ENCODE measurements at regions not wholly inside any gene's neighbourhood (a gene's known extent, or its start where the extent isn't known, plus 50 kb on each side); places are given as distances from the start of the nearest gene placed in this dataset.

GRCh38 chr13:79812070-79812850 lies 331.3 kb downstream of the NDFIP2 start:
- Histone ChIP-seq H3K27me3 (no peaks in the 10 kb centered on the region), H3K4me1 (no peaks in the 10 kb centered on the region), H3K4me3 (no peak overlapping the region), H3K36me3 (no peaks in the 10 kb centered on the region), H3K9me3 (no peaks in the 10 kb centered on the region), H3K27ac (no peak overlapping the region)
- DNase-seq (no peak), ATAC-seq (ENCODE audit: low FRiP score in 2 of 2) (peak in 1 of 2 donors; percentile 49)
- TF ChIP-seq CTCF (IDR thresholded peaks at IDR 0.05) (no peak), EP300 (IDR thresholded peaks at IDR 0.05) (no peak), POLR2A (IDR thresholded peaks at IDR 0.05) (no peak), POLR2AphosphoS5 (IDR thresholded peaks at IDR 0.05) (no peak)
- 82 to 83% methylated on average over 2 of the region's 2 CpGs for WGBS, 2 donors

GRCh38 chr13:79811170-79811569 lies 330.2 kb downstream of the NDFIP2 start:
- 35 to 49% methylated on average over 2 of the region's 2 CpGs for WGBS, 2 donors
- ATAC-seq (ENCODE audit: low FRiP score in 2 of 2) (no peak), DNase-seq (no peak)
- no peak for TF ChIP-seq EP300 (IDR thresholded peaks at IDR 0.05)
- TF ChIP-seq CTCF (IDR thresholded peaks at IDR 0.05), result no peak
- TF ChIP-seq POLR2A (IDR thresholded peaks at IDR 0.05), result no peak
- TF ChIP-seq POLR2AphosphoS5 (IDR thresholded peaks at IDR 0.05), result no peak
- Histone ChIP-seq H3K4me3 (no peak overlapping the region), H3K27me3 (no peaks in the 10 kb centered on the region), H3K9me3 (no peaks in the 10 kb centered on the region), H3K36me3 (no peaks in the 10 kb centered on the region), H3K27ac (no peak overlapping the region), H3K4me1 (no peaks in the 10 kb centered on the region)

GRCh38 chr13:79810669-79811068 lies 329.7 kb downstream of the NDFIP2 start:
- ATAC-seq (ENCODE audit: low FRiP score in 2 of 2), result no peak

GRCh38 chr13:79810018-79810417 lies 329.1 kb downstream of the NDFIP2 start:
- DNase-seq, result no peak
- Histone ChIP-seq H3K36me3 (no peaks in the 10 kb centered on the region), H3K27me3 (no peaks in the 10 kb centered on the region), H3K9me3 (no peaks in the 10 kb centered on the region), H3K27ac (no peak overlapping the region), H3K4me3 (no peak overlapping the region), H3K4me1 (no peaks in the 10 kb centered on the region)
- no peak for ATAC-seq (ENCODE audit: low FRiP score in 2 of 2)
- TF ChIP-seq POLR2A (IDR thresholded peaks at IDR 0.05) (no peak), POLR2AphosphoS5 (IDR thresholded peaks at IDR 0.05) (no peak), EP300 (IDR thresholded peaks at IDR 0.05) (no peak), CTCF (IDR thresholded peaks at IDR 0.05) (no peak)
- WGBS, 2 donors, result 78 to 85% methylated on average over 5 of the region's 5 CpGs

More at GRCh38 chr13:79810669-79811068, 329.7 kb downstream of the NDFIP2 start:
- no peak for TF ChIP-seq POLR2AphosphoS5 (IDR thresholded peaks at IDR 0.05)
- no peak for TF ChIP-seq EP300 (IDR thresholded peaks at IDR 0.05)
- TF ChIP-seq POLR2A (IDR thresholded peaks at IDR 0.05), result no peak
- H3K27me3 ChIP-seq, result no peaks in the 10 kb centered on the region
- H3K36me3 ChIP-seq, result no peaks in the 10 kb centered on the region
- H3K4me3 ChIP-seq, result no peak overlapping the region
- 24 to 53% methylated on average over 4 of the region's 4 CpGs for WGBS, 2 donors
- no peak for DNase-seq
- no peak overlapping the region for H3K27ac ChIP-seq
- no peaks in the 10 kb centered on the region for H3K9me3 ChIP-seq
- no peaks in the 10 kb centered on the region for H3K4me1 ChIP-seq

- WGBS, 2 donors, result 74 to 92% methylated on average over 2 to 3 of the region's 3 CpGs
- H3K4me1 ChIP-seq, result peaks cover 0 to 4% (median 0%) of the 10 kb centered on the region in 4 donors
- no peaks in the 10 kb centered on the region for H3K9me3 ChIP-seq
- ATAC-seq (ENCODE audit: low FRiP score in 2 of 2) (no peak), DNase-seq (peak in 1 of 2 donors; percentile 30)
- no peak overlapping the region for H3K4me3 ChIP-seq
- H3K27ac ChIP-seq, result no peak overlapping the region
- TF ChIP-seq POLR2AphosphoS5 (IDR thresholded peaks at IDR 0.05) (no peak), POLR2A (IDR thresholded peaks at IDR 0.05) (no peak), CTCF (IDR thresholded peaks at IDR 0.05) (no peak), EP300 (IDR thresholded peaks at IDR 0.05) (no peak)
- no peaks in the 10 kb centered on the region for H3K36me3 ChIP-seq
- no peaks in the 10 kb centered on the region for H3K27me3 ChIP-seq
Observed at GRCh38 chr13:79808475-79808874, 327.5 kb downstream of the NDFIP2 start.
